ENCODE measurements at regions not wholly inside any gene's neighbourhood (a gene's known extent, or its start where the extent isn't known, plus 50 kb on each side); places are given as distances from the start of the nearest gene placed in this dataset.

DNA sequence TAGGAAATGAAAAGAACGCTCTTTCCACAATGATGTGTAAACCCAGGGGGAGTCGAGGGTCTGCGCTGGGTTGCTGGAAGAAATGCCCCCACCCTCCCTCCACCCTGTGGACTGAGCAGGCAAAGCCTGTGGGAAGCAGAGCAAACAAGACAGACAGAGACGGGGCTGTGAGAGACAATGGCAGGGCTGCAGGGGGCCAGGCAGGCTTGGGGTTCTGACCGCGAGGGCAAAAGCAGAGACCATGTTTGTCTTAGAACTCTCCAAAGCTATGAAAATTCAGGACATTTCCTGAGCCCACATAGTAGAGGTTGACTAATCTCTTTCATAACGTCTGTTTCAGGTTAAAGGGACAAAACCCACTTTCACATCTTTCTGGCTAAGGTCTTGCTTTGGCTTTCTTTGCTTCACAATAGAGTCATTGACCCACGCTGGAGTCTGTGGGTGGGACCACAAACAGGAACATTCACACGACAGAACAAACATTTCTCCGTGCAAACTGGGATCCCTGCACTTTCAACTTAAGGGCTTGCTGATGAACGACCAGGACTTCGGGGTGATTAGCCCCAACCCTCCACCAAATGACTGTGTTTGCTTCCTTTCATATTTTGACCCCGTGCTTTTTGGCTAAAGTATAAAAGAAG is 156.0 kb upstream of the TPM1 start:
- no peak overlapping the region for H2AFZ ChIP-seq (ENCODE audit: insufficient read depth, low read depth, low read length, poor library complexity, severe bottlenecking)
- no peak overlapping the region for H3K27ac Mint-ChIP-seq
- 60% methylated on average over 7 of the region's 13 CpGs for WGBS (ENCODE audit: insufficient coverage)

DNA sequence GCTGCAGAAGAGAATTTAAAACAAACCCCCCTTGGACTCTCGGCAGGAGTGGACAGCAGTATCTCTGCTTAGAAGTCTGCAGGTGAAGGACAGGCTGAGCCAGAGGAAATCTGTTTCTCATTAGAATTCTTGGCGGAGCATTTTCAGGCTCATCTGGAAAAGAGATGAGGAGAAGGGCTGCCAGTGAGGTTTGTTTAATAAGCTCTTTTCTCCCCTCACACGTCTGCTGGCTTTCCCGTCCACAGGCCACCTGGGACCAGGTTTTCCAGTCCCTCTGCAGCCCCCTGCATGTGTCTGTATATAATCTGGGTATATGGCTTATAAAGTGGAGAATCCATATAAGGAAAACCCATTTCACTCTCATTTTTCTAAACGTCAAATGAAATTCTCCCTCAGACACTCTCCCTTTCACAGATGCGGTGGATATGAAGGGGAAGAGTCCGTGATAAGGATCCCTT is 155.4 kb upstream of the TPM1 start:
- ChIA-PET POLR2A (no interaction called here), CTCF (no interaction called here)
- ATAC-seq (ENCODE audit: low read depth) = no peak
- H3K4me1 ChIP-seq (ENCODE audit: control insufficient read depth in 2 of 2, insufficient read depth in 2 of 2, low read length in 2 of 2) = no peaks in the 10 kb centered on the region
- H3K4me3 ChIP-seq (ENCODE audit: control extremely low read depth in 1 of 5, extremely low read depth in 1 of 5, insufficient read depth in 1 of 5, low read depth in 2 of 5, low read length in 4 of 5) = no peak overlapping the region
- H4K20me1 ChIP-seq (ENCODE audit: control insufficient read depth, insufficient read depth, low read length, poor library complexity, severe bottlenecking) = no peaks in the 10 kb centered on the region
- no peaks in the 10 kb centered on the region for H3K79me2 ChIP-seq (ENCODE audit: control insufficient read depth, insufficient read depth, low read length)
- no peaks in the 10 kb centered on the region for H3K4me1 Mint-ChIP-seq
- no peaks in the 10 kb centered on the region for H3K9me3 ChIP-seq (ENCODE audit: control extremely low read depth in 1 of 3, control insufficient read depth in 2 of 3, insufficient read depth in 1 of 3, low read length in 2 of 3)
- H3K27me3 ChIP-seq (replicated peaks in 1 of 4; ENCODE audit: control extremely low read depth in 1 of 4, control insufficient read depth in 3 of 4, insufficient read depth in 4 of 4, low read length in 3 of 4) = peaks cover 0 to 4% (median 2%) of the 10 kb centered on the region in 4 experiments
- no peak overlapping the region for H3K4me2 ChIP-seq (replicated peaks; ENCODE audit: low read depth, low read length, poor library complexity, severe bottlenecking)
- no peak overlapping the region for H3K9ac ChIP-seq (ENCODE audit: low read length)
- no peak overlapping the region for H3K27ac ChIP-seq (ENCODE audit: low read length in 2 of 2)
- H3K27me3 Mint-ChIP-seq = peaks cover 24% of the 10 kb centered on the region
- intact Hi-C loops (cut with micrococcal nuclease) = no loop called here
- no peak overlapping the region for H3K4me3 Mint-ChIP-seq
- no peaks in the 10 kb centered on the region for H3K36me3 ChIP-seq (replicated peaks in 1 of 2; ENCODE audit: control extremely low read depth in 1 of 2, control insufficient read depth in 1 of 2, extremely low read depth in 1 of 2, insufficient read depth in 2 of 2, low read length in 1 of 2)
- TF ChIP-seq EZH2 (IDR thresholded peaks at IDR 0.05; ENCODE audit: borderline replicate concordance, insufficient read depth, low read depth, low read length, poor library complexity, severe bottlenecking) = no peak
- TF ChIP-seq, protein P1, sequence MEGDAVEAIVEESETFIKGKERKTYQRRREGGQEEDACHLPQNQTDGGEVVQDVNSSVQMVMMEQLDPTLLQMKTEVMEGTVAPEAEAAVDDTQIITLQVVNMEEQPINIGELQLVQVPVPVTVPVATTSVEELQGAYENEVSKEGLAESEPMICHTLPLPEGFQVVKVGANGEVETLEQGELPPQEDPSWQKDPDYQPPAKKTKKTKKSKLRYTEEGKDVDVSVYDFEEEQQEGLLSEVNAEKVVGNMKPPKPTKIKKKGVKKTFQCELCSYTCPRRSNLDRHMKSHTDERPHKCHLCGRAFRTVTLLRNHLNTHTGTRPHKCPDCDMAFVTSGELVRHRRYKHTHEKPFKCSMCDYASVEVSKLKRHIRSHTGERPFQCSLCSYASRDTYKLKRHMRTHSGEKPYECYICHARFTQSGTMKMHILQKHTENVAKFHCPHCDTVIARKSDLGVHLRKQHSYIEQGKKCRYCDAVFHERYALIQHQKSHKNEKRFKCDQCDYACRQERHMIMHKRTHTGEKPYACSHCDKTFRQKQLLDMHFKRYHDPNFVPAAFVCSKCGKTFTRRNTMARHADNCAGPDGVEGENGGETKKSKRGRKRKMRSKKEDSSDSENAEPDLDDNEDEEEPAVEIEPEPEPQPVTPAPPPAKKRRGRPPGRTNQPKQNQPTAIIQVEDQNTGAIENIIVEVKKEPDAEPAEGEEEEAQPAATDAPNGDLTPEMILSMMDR (IDR thresholded peaks at IDR 0.05) = no peak
- no peak for DNase-seq
- no peaks in the 10 kb centered on the region for H3K9me3 Mint-ChIP-seq (ENCODE audit: insufficient read depth)
- WGBS (ENCODE audit: insufficient coverage) = 100% methylated on average over 1 of the region's 7 CpGs
- no peak overlapping the region for H3K27ac Mint-ChIP-seq
- no peak overlapping the region for H2AFZ ChIP-seq (ENCODE audit: insufficient read depth, low read depth, low read length, poor library complexity, severe bottlenecking)

More for the DNA sequence above, 156.0 kb upstream of the TPM1 start:
- ChIA-PET CTCF (no interaction called here), POLR2A (no interaction called here)
- no peak overlapping the region for H3K9ac ChIP-seq (ENCODE audit: low read length)
- H3K4me1 Mint-ChIP-seq = no peaks in the 10 kb centered on the region
- no peaks in the 10 kb centered on the region for H4K20me1 ChIP-seq (ENCODE audit: control insufficient read depth, insufficient read depth, low read length, poor library complexity, severe bottlenecking)
- H3K4me1 ChIP-seq (ENCODE audit: control insufficient read depth in 2 of 2, insufficient read depth in 2 of 2, low read length in 2 of 2) = no peaks in the 10 kb centered on the region
- ATAC-seq (ENCODE audit: low read depth) (no peak), DNase-seq (no peak)
- no peak overlapping the region for H3K27ac ChIP-seq (ENCODE audit: low read length in 2 of 2)
- intact Hi-C loops (cut with micrococcal nuclease) = no loop called here
- no peak overlapping the region for H3K4me2 ChIP-seq (replicated peaks; ENCODE audit: low read depth, low read length, poor library complexity, severe bottlenecking)
- no peaks in the 10 kb centered on the region for H3K9me3 ChIP-seq (ENCODE audit: control extremely low read depth in 1 of 3, control insufficient read depth in 2 of 3, insufficient read depth in 1 of 3, low read length in 2 of 3)
- peaks cover 24% of the 10 kb centered on the region for H3K27me3 Mint-ChIP-seq
- H3K9me3 Mint-ChIP-seq (ENCODE audit: insufficient read depth) = no peaks in the 10 kb centered on the region
- peaks cover 0 to 3% (median 0%) of the 10 kb centered on the region in 4 experiments for H3K27me3 ChIP-seq (replicated peaks in 1 of 4; ENCODE audit: control extremely low read depth in 1 of 4, control insufficient read depth in 3 of 4, insufficient read depth in 4 of 4, low read length in 3 of 4)
- H3K79me2 ChIP-seq (ENCODE audit: control insufficient read depth, insufficient read depth, low read length) = no peaks in the 10 kb centered on the region
- no peak overlapping the region for H3K4me3 ChIP-seq (ENCODE audit: control extremely low read depth in 1 of 5, extremely low read depth in 1 of 5, insufficient read depth in 1 of 5, low read depth in 2 of 5, low read length in 4 of 5)
- no peaks in the 10 kb centered on the region for H3K36me3 ChIP-seq (replicated peaks in 1 of 2; ENCODE audit: control extremely low read depth in 1 of 2, control insufficient read depth in 1 of 2, extremely low read depth in 1 of 2, insufficient read depth in 2 of 2, low read length in 1 of 2)
- TF ChIP-seq, protein P1 (IDR thresholded peaks at IDR 0.05) = no peak
- TF ChIP-seq EZH2 (IDR thresholded peaks at IDR 0.05; ENCODE audit: borderline replicate concordance, insufficient read depth, low read depth, low read length, poor library complexity, severe bottlenecking) = no peak
- H3K4me3 Mint-ChIP-seq = no peak overlapping the region

Data from B cell (primary cell).